ENCODE measurements at regions not wholly inside any gene's neighbourhood (a gene's known extent, or its start where the extent isn't known, plus 50 kb on each side); places are given as distances from the start of the nearest gene placed in this dataset.

- TF ChIP-seq CTCF (IDR thresholded peaks at IDR 0.05; ENCODE audit: borderline replicate concordance, control extremely low read depth, extremely low read depth, insufficient read depth, missing control alignments), result no peak
- no peak for DNase-seq (ENCODE audit: low spot score)
- in situ Hi-C loops (cut with MboI; ENCODE audit: low sequenced_read_pairs, unreplicated experiment), result no loop called here
These were observed 95.6 kb upstream of the UNC5C start for GRCh38 chr4:95644417-95644816.

- in situ Hi-C loops (cut with MboI; ENCODE audit: low sequenced_read_pairs, unreplicated experiment), result no loop called here
- no peak for TF ChIP-seq CTCF (IDR thresholded peaks at IDR 0.05; ENCODE audit: borderline replicate concordance, control extremely low read depth, extremely low read depth, insufficient read depth, missing control alignments)
- DNase-seq (ENCODE audit: low spot score), result no peak
These were observed 94.9 kb upstream of the UNC5C start for GRCh38 chr4:95643627-95644026.

- in situ Hi-C loops (cut with MboI; ENCODE audit: low sequenced_read_pairs, unreplicated experiment), result no loop called here
- no peak for DNase-seq (ENCODE audit: low spot score)
- no peak for TF ChIP-seq CTCF (IDR thresholded peaks at IDR 0.05; ENCODE audit: borderline replicate concordance, control extremely low read depth, extremely low read depth, insufficient read depth, missing control alignments)
These were observed 92.8 kb upstream of the UNC5C start for GRCh38 chr4:95641571-95641970.

- no peak for DNase-seq (ENCODE audit: low spot score)
- no peak for TF ChIP-seq CTCF (IDR thresholded peaks at IDR 0.05; ENCODE audit: borderline replicate concordance, control extremely low read depth, extremely low read depth, insufficient read depth, missing control alignments)
These were observed 91.5 kb upstream of the UNC5C start for GRCh38 chr4:95640311-95640710.

GRCh38 chr4:95638920-95639501 is 90.2 kb upstream of the UNC5C start:
- in situ Hi-C loops (cut with MboI; ENCODE audit: low sequenced_read_pairs, unreplicated experiment), result no loop called here
- TF ChIP-seq CTCF (IDR thresholded peaks at IDR 0.05; ENCODE audit: borderline replicate concordance, control extremely low read depth, extremely low read depth, insufficient read depth, missing control alignments), result no peak
- no peak for DNase-seq (ENCODE audit: low spot score)

More at GRCh38 chr4:95640311-95640710, 91.5 kb upstream of the UNC5C start:
- in situ Hi-C loops (cut with MboI; ENCODE audit: low sequenced_read_pairs, unreplicated experiment), result no loop called here

GRCh38 chr4:95637043-95637600 is 88.3 kb upstream of the UNC5C start:
- in situ Hi-C loops (cut with MboI; ENCODE audit: low sequenced_read_pairs, unreplicated experiment), result no loop called here
- TF ChIP-seq CTCF (IDR thresholded peaks at IDR 0.05; ENCODE audit: borderline replicate concordance, control extremely low read depth, extremely low read depth, insufficient read depth, missing control alignments), result no peak
- DNase-seq (ENCODE audit: low spot score), result no peak
